H9 (cell line): ENCODE measurements at regions not wholly inside any gene's neighbourhood (a gene's known extent, or its start where the extent isn't known, plus 50 kb on each side); places are given as distances from the start of the nearest gene placed in this dataset.

Experiments
- DNase-seq: peaks from one replicate; pipeline ENCODE4 v3.0.0-alpha.2; 2017
- H2AFZ ChIP-seq: one replicate; pipeline ENCODE4 v1.6.1; 2013; ENCODE audit warnings: mild to moderate bottlenecking, low read length, control low read depth, moderate library complexity
- H2AK5ac ChIP-seq: 2 replicates; pipeline ENCODE4 v1.6.1; 2013; ENCODE audit warnings: low read length, control low read depth, mixed read lengths; ENCODE audit not compliant: insufficient read length
- H2BK120ac ChIP-seq: one replicate; pipeline ENCODE4 v1.6.1; 2013; ENCODE audit warnings: low read depth, mild to moderate bottlenecking, low read length, control low read depth, inconsistent platforms; ENCODE audit not compliant: poor library complexity, severe bottlenecking
- H2BK12ac ChIP-seq: 2 replicates; pipeline ENCODE4 v1.6.1; 2013; ENCODE audit warnings: low read length, control low read depth, mixed read lengths, low read depth; ENCODE audit not compliant: insufficient read length
- H2BK15ac ChIP-seq: 2 replicates; pipeline ENCODE4 v1.6.1; 2013; ENCODE audit warnings: low read depth, low read length, control low read depth
- H2BK20ac ChIP-seq: one replicate; pipeline ENCODE4 v1.6.1; 2013; ENCODE audit warnings: low read depth, mild to moderate bottlenecking, low read length, control low read depth, inconsistent platforms; ENCODE audit not compliant: poor library complexity, severe bottlenecking
- H2BK5ac ChIP-seq: 2 replicates; pipeline ENCODE4 v1.6.1; 2013; ENCODE audit warnings: low read length, control low read depth, mixed read lengths; ENCODE audit not compliant: insufficient read length
- H3K14ac ChIP-seq: 2 replicates; pipeline ENCODE4 v1.6.1; 2013; ENCODE audit warnings: low read length, control low read depth; ENCODE audit not compliant: insufficient read depth
- H3K18ac ChIP-seq: 2 replicates; pipeline ENCODE4 v1.6.1; 2013; ENCODE audit warnings: low read depth, mild to moderate bottlenecking, mixed read lengths, low read length, control low read depth; ENCODE audit not compliant: insufficient read length
- H3K23ac ChIP-seq: 2 replicates; pipeline ENCODE4 v1.6.1; 2013; ENCODE audit warnings: low read length, control low read depth, mixed read lengths, low read depth; ENCODE audit not compliant: insufficient read length
- H3K23me2 ChIP-seq: 2 replicates; pipeline ENCODE4 v1.6.1; 2013; ENCODE audit warnings: low read depth, mild to moderate bottlenecking, mixed read lengths, low read length, control low read depth; ENCODE audit not compliant: insufficient read length, poor library complexity, severe bottlenecking
- H3K27ac ChIP-seq: 2 replicates; pipeline ENCODE4 v1.5.1; 2013; ENCODE audit warnings: low read length, control low read depth, mixed read lengths, low read depth; ENCODE audit not compliant: insufficient read length
- H3K27me3 ChIP-seq: 2 replicates; pipeline ENCODE4 v1.6.1; 2013; ENCODE audit warnings: low read length, control low read depth, inconsistent platforms; ENCODE audit not compliant: insufficient read depth
- H3K4ac ChIP-seq: 2 replicates; pipeline ENCODE4 v1.6.1; 2013; ENCODE audit warnings: low read depth, mild to moderate bottlenecking, control low read depth, inconsistent platforms, low read length, moderate library complexity
- H3K4me1 ChIP-seq: 2 replicates; pipeline ENCODE4 v1.6.1; 2013; ENCODE audit warnings: low read length, control low read depth, inconsistent platforms; ENCODE audit not compliant: insufficient read depth
- H3K4me2 ChIP-seq: 2 replicates; pipeline ENCODE4 v1.6.1; 2013; ENCODE audit warnings: low read length, control low read depth, mixed read lengths; ENCODE audit not compliant: insufficient read length, insufficient read depth
- H3K56ac ChIP-seq: 2 replicates; pipeline ENCODE4 v1.6.1; 2013; ENCODE audit warnings: low read depth, mild to moderate bottlenecking, mixed read lengths, low read length, control low read depth; ENCODE audit not compliant: insufficient read length
- H3K79me1 ChIP-seq: 2 replicates; pipeline ENCODE4 v1.6.1; 2013; ENCODE audit warnings: low read depth, mild to moderate bottlenecking, moderate library complexity, low read length, control low read depth, inconsistent platforms; ENCODE audit not compliant: insufficient read depth, poor library complexity, severe bottlenecking
- H3K79me2 ChIP-seq: 2 replicates; pipeline ENCODE4 v1.6.1; 2013; ENCODE audit warnings: low read length, control low read depth, inconsistent platforms; ENCODE audit not compliant: insufficient read depth
- H3K9ac ChIP-seq: 2 replicates; pipeline ENCODE4 v1.6.1; 2013; ENCODE audit warnings: low read length, control low read depth, mixed read lengths; ENCODE audit not compliant: insufficient read length; ENCODE audit errors: extremely low read depth
- H3K9me3 ChIP-seq: one replicate; pipeline ENCODE4 v1.6.1; 2013; ENCODE audit warnings: low read depth, low read length, inconsistent platforms; ENCODE audit not compliant: control insufficient read depth
- H3T11ph ChIP-seq: one replicate; pipeline ENCODE4 v1.6.1; 2013; ENCODE audit warnings: mild to moderate bottlenecking, low read length, control low read depth, inconsistent platforms
- H4K20me1 ChIP-seq: one replicate; pipeline ENCODE4 v1.6.1; 2013; ENCODE audit not compliant: control insufficient read depth, insufficient read length, insufficient read depth
- H4K5ac ChIP-seq: 2 replicates; pipeline ENCODE4 v1.6.1; 2013; ENCODE audit warnings: low read depth, mild to moderate bottlenecking, mixed read lengths, low read length, control low read depth; ENCODE audit not compliant: insufficient read length
- H4K8ac ChIP-seq: replicated peaks from 2 replicates; pipeline ENCODE4 v1.6.1; 2013; ENCODE audit warnings: low read length, control low read depth, mixed read lengths, low read depth; ENCODE audit not compliant: insufficient read length
- H4K91ac ChIP-seq: 2 replicates; pipeline ENCODE4 v1.6.1; 2013; ENCODE audit warnings: low read depth, mild to moderate bottlenecking, moderate library complexity, mixed read lengths, low read length, control low read depth; ENCODE audit not compliant: insufficient read length
- H3K27ac Mint-ChIP-seq, 3 experiments: 2 replicates in 2 of 3; 3 replicates in 1 of 3; pipeline ENCODE4 v1.8.0; 2020 to 2021; ENCODE audit warnings: mixed read lengths in 3 of 3, mild to moderate bottlenecking in 1 of 3, moderate library complexity in 1 of 3
- H3K27me3 Mint-ChIP-seq: 2 replicates; pipeline ENCODE4 v1.8.0; 2021; ENCODE audit warnings: low read depth, mild to moderate bottlenecking, moderate library complexity, mixed read lengths
- H3K36me3 Mint-ChIP-seq, 3 experiments: 2 replicates in 2 of 3; 3 replicates in 1 of 3; pipeline ENCODE4 v1.8.0; 2020 to 2021; ENCODE audit warnings: low read depth in 3 of 3, mixed read lengths in 3 of 3; ENCODE audit not compliant: insufficient read depth in 1 of 3
- H3K4me1 Mint-ChIP-seq, 2 experiments: 2 replicates each; pipeline ENCODE4 v1.8.0; 2020; ENCODE audit warnings: mixed read lengths in 2 of 2
- H3K4me3 Mint-ChIP-seq, 2 experiments: 2 replicates in 1 of 2; 3 replicates in 1 of 2; pipeline ENCODE4 v1.8.0; 2020 to 2021; ENCODE audit warnings: mild to moderate bottlenecking in 2 of 2, mixed read lengths in 2 of 2, moderate library complexity in 1 of 2
- H3K9me3 Mint-ChIP-seq, 2 experiments: 2 replicates in 1 of 2; 3 replicates in 1 of 2; pipeline ENCODE4 v1.8.0; 2020; ENCODE audit warnings: mild to moderate bottlenecking in 2 of 2, mixed read lengths in 2 of 2, moderate library complexity in 1 of 2
- CTCF ChIP-seq: fragments of 200-600 bp; sonication (generic); conservative IDR thresholded peaks from 3 replicates; pipeline ENCODE4 v1.8.0; 2021; ENCODE audit warnings: antibody characterized with exemption, mild to moderate bottlenecking
- WGBS: extraction: QIAGEN DNeasy Blood & Tissue Kit; methylation state at CpG from one replicate; pipeline ENCODE4 v1.1.7; 2013; ENCODE audit warnings: missing lambda C conversion rate, low lambda C conversion rate, mixed read lengths; ENCODE audit not compliant: insufficient read length; ENCODE audit errors: extremely low coverage; 5-methylcytosine and 5-hydroxymethylcytosine counted together

GRCh38 chr2:40551081-40551480, 99.2 kb upstream of the SLC8A1 start:
- Histone ChIP-seq H2AK5ac (no peak overlapping the region), H2BK20ac (no peak overlapping the region), H3K4me2 (no peak overlapping the region), H3K79me1 (no peaks in the 10 kb centered on the region), H3K23me2 (no peaks in the 10 kb centered on the region), H3K4ac (no peak overlapping the region), H3T11ph (no peak overlapping the region), H3K4me1 (no peaks in the 10 kb centered on the region; the same call in 1 of the 2 replicates), H4K8ac (no peak overlapping the region), H3K27ac (no peak overlapping the region), H2BK12ac (no peak overlapping the region), H4K5ac (no peak overlapping the region), H2AFZ (no peak overlapping the region), H3K9me3 (no peaks in the 10 kb centered on the region), H3K79me2 (no peaks in the 10 kb centered on the region), H2BK120ac (no peak overlapping the region), H4K20me1 (no peaks in the 10 kb centered on the region), H4K91ac (no peak overlapping the region), H3K14ac (no peak overlapping the region), H3K56ac (no peak overlapping the region), H3K23ac (no peak overlapping the region), H3K18ac (no peak overlapping the region), H3K9ac (no peak overlapping the region), H3K27me3 (no peaks in the 10 kb centered on the region), H2BK15ac (no peak overlapping the region), H2BK5ac (no peak overlapping the region)
- Mint-ChIP-seq H3K36me3 (no peaks in the 10 kb centered on the region; a peak in 1 of 7 replicates), H3K27me3 (no peaks in the 10 kb centered on the region), H3K4me3 (no peak overlapping the region), H3K27ac (no peak overlapping the region), H3K9me3 (no peaks in the 10 kb centered on the region), H3K4me1 (peaks cover 3% of the 10 kb centered on the region in 2 experiments; a peak in 1 of 4 replicates)
- no peak for DNase-seq
- no CpG with 5 or more reads among the region's 3 CpGs for WGBS
- TF ChIP-seq CTCF = no peak
